ENCODE measurements at regions not wholly inside any gene's neighbourhood (a gene's known extent, or its start where the extent isn't known, plus 50 kb on each side); places are given as distances from the start of the nearest gene placed in this dataset.

GRCh38 chr7:49715486-49715885 is 58.0 kb upstream of the VWC2 start:
- H2AFZ ChIP-seq (replicated peaks; ENCODE audit: low read length, poor library complexity): no peak overlapping the region
- no peak overlapping the region for H4K5ac ChIP-seq (ENCODE audit: low read depth, low read length)
- H3K4me2 ChIP-seq (ENCODE audit: low read depth, low read length): no peak overlapping the region
- H3K18ac ChIP-seq (ENCODE audit: low read depth, low read length): no peak overlapping the region
- H4K20me1 ChIP-seq (ENCODE audit: insufficient read depth, low read length): no peaks in the 10 kb centered on the region
- H2BK15ac ChIP-seq (ENCODE audit: low read depth, low read length): no peak overlapping the region
- no peak overlapping the region for H3K14ac ChIP-seq (replicated peaks; ENCODE audit: low read depth, low read length)
- H3K56ac ChIP-seq (ENCODE audit: extremely low read depth, insufficient read depth, low read length): no peak overlapping the region
- BruUV-seq (replicated peaks): no TSS peak
- no peaks in the 10 kb centered on the region for H3K4me1 ChIP-seq (ENCODE audit: control insufficient read depth, insufficient read depth, low read length)
- ChIA-PET POLR2A (ENCODE audit: unreplicated experiment) (no interaction called here), CTCF (interaction anchor here (0.6 kb wide), 1 partner anchor 44 kb away, joined by 3 read pairs; no protein-coding TSS in a partner anchor)
- intact Hi-C loops (cut with micrococcal nuclease): no loop called here
- no peak overlapping the region for H3K9ac ChIP-seq (ENCODE audit: low read depth, low read length)
- no peak overlapping the region for H2AK9ac ChIP-seq (replicated peaks; ENCODE audit: low read depth, low read length, poor library complexity)
- no peak overlapping the region for H2AK5ac ChIP-seq (ENCODE audit: low read depth, low read length)
- in situ Hi-C loops (cut with MboI; ENCODE audit: low sequenced_read_pairs): no loop called here
- no peak overlapping the region for H2BK5ac ChIP-seq (ENCODE audit: low read depth, low read length, poor library complexity, severe bottlenecking)
- H3K4ac ChIP-seq (ENCODE audit: low read depth, low read length): no peak overlapping the region
- H4K8ac ChIP-seq (ENCODE audit: low read depth in 2 of 2, low read length in 2 of 2): no peak overlapping the region
- no peaks in the 10 kb centered on the region for H3K9me1 ChIP-seq (ENCODE audit: insufficient read depth, low read length)
- H3K23ac ChIP-seq (ENCODE audit: low read depth, low read length): no peak overlapping the region
- H3K27ac ChIP-seq (ENCODE audit: insufficient read depth, low read length): no peak overlapping the region
- H2BK20ac ChIP-seq (ENCODE audit: low read depth, low read length): no peak overlapping the region
- no peak overlapping the region for H4K91ac ChIP-seq (ENCODE audit: insufficient read depth, low read depth, low read length)
- no peak overlapping the region for H3K4me3 ChIP-seq (ENCODE audit: insufficient read depth, low read depth, low read length)
- dilution Hi-C loops (cut with HindIII; ENCODE audit: low sequenced_read_pairs, unreplicated experiment): no loop called here
- no peaks in the 10 kb centered on the region for H3K27me3 ChIP-seq (ENCODE audit: control insufficient read depth, insufficient read depth, low read length)
- no CpG with 5 or more reads among the region's 2 CpGs for WGBS, 2 experiments (ENCODE audit: extremely low coverage in 2 of 2, insufficient read length in 1 of 2)
- H3K79me1 ChIP-seq (ENCODE audit: low read depth in 1 of 2, low read length in 2 of 2): no peaks in the 10 kb centered on the region
- peaks cover 5% of the 10 kb centered on the region; the same call in 1 of the 2 replicates for H3K9me3 ChIP-seq (ENCODE audit: control insufficient read depth, insufficient read depth, low read length)
- no peak overlapping the region for H2BK120ac ChIP-seq (ENCODE audit: low read depth, low read length)
- no peak for TF ChIP-seq NFE2L2 (IDR thresholded peaks at IDR 0.05; ENCODE audit: low read depth, low read length)
- no peak for TF ChIP-seq RAD21 (IDR thresholded peaks at IDR 0.05; ENCODE audit: low read length)
- no peak for TF ChIP-seq CHD1 (IDR thresholded peaks at IDR 0.05; ENCODE audit: low read depth, low read length)
- no peak for TF ChIP-seq RFX5 (IDR thresholded peaks at IDR 0.05; ENCODE audit: low read depth, low read length)
- TF ChIP-seq MXI1 (IDR thresholded peaks at IDR 0.05; ENCODE audit: borderline replicate concordance, low read depth, low read length): no peak
- TF ChIP-seq, protein P1, sequence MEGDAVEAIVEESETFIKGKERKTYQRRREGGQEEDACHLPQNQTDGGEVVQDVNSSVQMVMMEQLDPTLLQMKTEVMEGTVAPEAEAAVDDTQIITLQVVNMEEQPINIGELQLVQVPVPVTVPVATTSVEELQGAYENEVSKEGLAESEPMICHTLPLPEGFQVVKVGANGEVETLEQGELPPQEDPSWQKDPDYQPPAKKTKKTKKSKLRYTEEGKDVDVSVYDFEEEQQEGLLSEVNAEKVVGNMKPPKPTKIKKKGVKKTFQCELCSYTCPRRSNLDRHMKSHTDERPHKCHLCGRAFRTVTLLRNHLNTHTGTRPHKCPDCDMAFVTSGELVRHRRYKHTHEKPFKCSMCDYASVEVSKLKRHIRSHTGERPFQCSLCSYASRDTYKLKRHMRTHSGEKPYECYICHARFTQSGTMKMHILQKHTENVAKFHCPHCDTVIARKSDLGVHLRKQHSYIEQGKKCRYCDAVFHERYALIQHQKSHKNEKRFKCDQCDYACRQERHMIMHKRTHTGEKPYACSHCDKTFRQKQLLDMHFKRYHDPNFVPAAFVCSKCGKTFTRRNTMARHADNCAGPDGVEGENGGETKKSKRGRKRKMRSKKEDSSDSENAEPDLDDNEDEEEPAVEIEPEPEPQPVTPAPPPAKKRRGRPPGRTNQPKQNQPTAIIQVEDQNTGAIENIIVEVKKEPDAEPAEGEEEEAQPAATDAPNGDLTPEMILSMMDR (conservative IDR thresholded peaks at IDR 0.05; ENCODE audit: low read depth, low read length): no peak
- no peak for TF ChIP-seq POLR2A (IDR thresholded peaks at IDR 0.05; ENCODE audit: low read depth, low read length)
- no peak for TF ChIP-seq RCOR1 (IDR thresholded peaks at IDR 0.05; ENCODE audit: insufficient replicate concordance, low read length)
- no peak for TF ChIP-seq MAFK (IDR thresholded peaks at IDR 0.05; ENCODE audit: low read depth, low read length)
- no peak for TF ChIP-seq FOS (IDR thresholded peaks at IDR 0.05; ENCODE audit: low read depth, low read length)
- TF ChIP-seq SMC3 (IDR thresholded peaks at IDR 0.05; ENCODE audit: low read depth, low read length): no peak
- ATAC-seq (ENCODE audit: low read depth) (no peak), DNase-seq (no peak)
- no peaks in the 10 kb centered on the region for H3K36me3 ChIP-seq (ENCODE audit: control insufficient read depth, insufficient read depth, low read length)

Data from IMR-90 (cell line).